ENCODE measurements at regions not wholly inside any gene's neighbourhood (a gene's known extent, or its start where the extent isn't known, plus 50 kb on each side); places are given as distances from the start of the nearest gene placed in this dataset.

DNA sequence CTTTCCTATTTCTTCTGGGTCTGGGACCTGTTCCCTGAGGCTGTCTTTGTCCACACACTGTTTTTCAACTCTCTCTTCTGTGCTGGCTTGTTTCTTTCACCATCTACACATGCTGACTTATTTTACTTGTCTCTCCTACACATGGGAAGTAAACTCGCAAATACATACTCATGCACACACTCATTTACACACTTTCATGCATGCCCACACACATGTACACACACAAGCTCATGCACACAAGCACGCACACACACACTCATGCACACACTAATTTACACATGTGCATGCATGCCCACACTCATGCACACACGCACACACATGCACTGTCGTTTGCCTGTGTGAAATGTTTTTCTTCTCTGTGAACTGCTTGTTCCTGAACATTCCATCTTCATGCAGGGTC is 169.0 kb downstream of the IRX2 start:
- POLR2A ChIA-PET, result no interaction called here
- H3K9ac ChIP-seq (replicated peaks; ENCODE audit: extremely low read depth, insufficient read depth, low read length), result no peak overlapping the region
- H3K9me1 ChIP-seq (replicated peaks; ENCODE audit: control insufficient read depth, extremely low read depth, insufficient read depth, low read length), result no peaks in the 10 kb centered on the region
- TF ChIP-seq, protein P1, sequence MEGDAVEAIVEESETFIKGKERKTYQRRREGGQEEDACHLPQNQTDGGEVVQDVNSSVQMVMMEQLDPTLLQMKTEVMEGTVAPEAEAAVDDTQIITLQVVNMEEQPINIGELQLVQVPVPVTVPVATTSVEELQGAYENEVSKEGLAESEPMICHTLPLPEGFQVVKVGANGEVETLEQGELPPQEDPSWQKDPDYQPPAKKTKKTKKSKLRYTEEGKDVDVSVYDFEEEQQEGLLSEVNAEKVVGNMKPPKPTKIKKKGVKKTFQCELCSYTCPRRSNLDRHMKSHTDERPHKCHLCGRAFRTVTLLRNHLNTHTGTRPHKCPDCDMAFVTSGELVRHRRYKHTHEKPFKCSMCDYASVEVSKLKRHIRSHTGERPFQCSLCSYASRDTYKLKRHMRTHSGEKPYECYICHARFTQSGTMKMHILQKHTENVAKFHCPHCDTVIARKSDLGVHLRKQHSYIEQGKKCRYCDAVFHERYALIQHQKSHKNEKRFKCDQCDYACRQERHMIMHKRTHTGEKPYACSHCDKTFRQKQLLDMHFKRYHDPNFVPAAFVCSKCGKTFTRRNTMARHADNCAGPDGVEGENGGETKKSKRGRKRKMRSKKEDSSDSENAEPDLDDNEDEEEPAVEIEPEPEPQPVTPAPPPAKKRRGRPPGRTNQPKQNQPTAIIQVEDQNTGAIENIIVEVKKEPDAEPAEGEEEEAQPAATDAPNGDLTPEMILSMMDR (IDR thresholded peaks at IDR 0.05; ENCODE audit: extremely low read depth in 1 of 2, insufficient read depth in 1 of 2, low read depth in 1 of 2, low read length in 2 of 2), result no peak
- TF ChIP-seq MYC (IDR thresholded peaks at IDR 0.05; ENCODE audit: low read depth, low read length) (no peak), EZH2 (IDR thresholded peaks at IDR 0.05; ENCODE audit: borderline replicate concordance, low read depth, low read length, severe bottlenecking) (no peak), GATA2 (IDR thresholded peaks at IDR 0.05; ENCODE audit: insufficient read depth, insufficient read length, low read depth, low read length) (no peak), POLR2A (IDR thresholded peaks at IDR 0.05; ENCODE audit: low read depth, low read length) (no peak)
- dilution Hi-C loops (cut with MboI; ENCODE audit: extremely low pct_ligation_motif_present, low sequenced_read_pairs) (no loop called here), intact Hi-C loops (cut with micrococcal nuclease) (no loop called here)
- no peak for DNase-seq (ENCODE audit: low read depth, low spot score)
- H3K4me2 ChIP-seq (ENCODE audit: insufficient read depth, low read length), result no peak overlapping the region
- CTCF ChIA-PET, result no interaction called here
- no peak overlapping the region for H3K27ac ChIP-seq (ENCODE audit: insufficient read depth, low read depth, low read length)
- H3K4me3 ChIP-seq (replicated peaks in 1 of 3; ENCODE audit: insufficient read depth in 1 of 3, low read depth in 1 of 3, low read length in 3 of 3), result no peak overlapping the region
- H3K9me3 ChIP-seq (replicated peaks; ENCODE audit: control insufficient read depth, insufficient read depth, low read length), result peaks cover 5% of the 10 kb centered on the region
- H3K4me1 ChIP-seq (ENCODE audit: control insufficient read depth, extremely low read depth, insufficient read depth, low read length), result no peaks in the 10 kb centered on the region
- no peak overlapping the region for H2AFZ ChIP-seq (ENCODE audit: low read depth, low read length)
- no peaks in the 10 kb centered on the region for H4K20me1 ChIP-seq (replicated peaks; ENCODE audit: control insufficient read depth, extremely low read depth, insufficient read depth, low read length)
- H3K79me2 ChIP-seq (ENCODE audit: control insufficient read depth, insufficient read depth, low read length), result no peaks in the 10 kb centered on the region
- H3K36me3 ChIP-seq (ENCODE audit: control insufficient read depth in 2 of 2, extremely low read depth in 1 of 2, insufficient read depth in 2 of 2, low read length in 2 of 2), result no peaks in the 10 kb centered on the region
- no peak for FAIRE-seq
- H3K27me3 ChIP-seq (ENCODE audit: control insufficient read depth in 2 of 2, insufficient read depth in 2 of 2, low read length in 2 of 2), result no peaks in the 10 kb centered on the region
- BruUV-seq (replicated peaks), result no TSS peak

DNA sequence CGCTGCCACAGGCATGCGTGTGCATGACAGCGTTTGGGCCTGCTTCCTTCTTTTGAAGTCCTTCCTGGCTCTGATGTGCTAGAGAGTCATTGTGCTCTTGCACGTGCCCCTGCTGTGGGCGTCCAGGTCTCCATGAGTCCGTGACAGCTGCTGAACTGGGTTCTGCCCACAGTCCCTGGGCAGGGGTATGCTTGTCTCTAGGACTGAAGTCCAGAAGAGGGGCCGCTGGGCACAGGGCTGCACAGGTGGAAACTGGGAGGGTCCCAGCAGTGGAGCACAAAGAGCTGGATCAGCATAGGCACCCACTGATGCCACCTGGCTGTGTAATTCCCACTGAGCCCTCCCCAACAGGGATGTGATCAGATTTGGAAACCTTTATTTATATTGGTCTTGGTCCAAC is 169.4 kb downstream of the IRX2 start:
- Histone ChIP-seq H3K9me3 (replicated peaks; ENCODE audit: control insufficient read depth, insufficient read depth, low read length) (peaks cover 5% of the 10 kb centered on the region), H3K27me3 (ENCODE audit: control insufficient read depth in 2 of 2, insufficient read depth in 2 of 2, low read length in 2 of 2) (no peaks in the 10 kb centered on the region), H3K27ac (ENCODE audit: insufficient read depth, low read depth, low read length) (no peak overlapping the region), H3K4me1 (ENCODE audit: control insufficient read depth, extremely low read depth, insufficient read depth, low read length) (no peaks in the 10 kb centered on the region), H4K20me1 (replicated peaks; ENCODE audit: control insufficient read depth, extremely low read depth, insufficient read depth, low read length) (no peaks in the 10 kb centered on the region), H3K4me2 (ENCODE audit: insufficient read depth, low read length) (no peak overlapping the region), H3K9me1 (replicated peaks; ENCODE audit: control insufficient read depth, extremely low read depth, insufficient read depth, low read length) (no peaks in the 10 kb centered on the region), H3K4me3 (replicated peaks in 1 of 3; ENCODE audit: insufficient read depth in 1 of 3, low read depth in 1 of 3, low read length in 3 of 3) (no peak overlapping the region), H3K9ac (replicated peaks; ENCODE audit: extremely low read depth, insufficient read depth, low read length) (no peak overlapping the region), H2AFZ (ENCODE audit: low read depth, low read length) (no peak overlapping the region), H3K36me3 (ENCODE audit: control insufficient read depth in 2 of 2, extremely low read depth in 1 of 2, insufficient read depth in 2 of 2, low read length in 2 of 2) (no peaks in the 10 kb centered on the region), H3K79me2 (ENCODE audit: control insufficient read depth, insufficient read depth, low read length) (no peaks in the 10 kb centered on the region)
- CTCF ChIA-PET, result no interaction called here
- no peak for TF ChIP-seq EZH2 (IDR thresholded peaks at IDR 0.05; ENCODE audit: borderline replicate concordance, low read depth, low read length, severe bottlenecking)
- TF ChIP-seq POLR2A (IDR thresholded peaks at IDR 0.05; ENCODE audit: low read depth, low read length), result no peak
- TF ChIP-seq POLR2AphosphoS5 (IDR thresholded peaks at IDR 0.05; ENCODE audit: insufficient read depth, low read depth, low read length), result no peak
- no peak for TF ChIP-seq FOS (IDR thresholded peaks at IDR 0.05; ENCODE audit: borderline replicate concordance, insufficient read depth, low read length)
- TF ChIP-seq MYC (IDR thresholded peaks at IDR 0.05; ENCODE audit: low read depth, low read length), result no peak
- no peak for TF ChIP-seq JUN (IDR thresholded peaks at IDR 0.05; ENCODE audit: borderline replicate concordance, insufficient read depth, insufficient read length, low read depth)
- POLR2A ChIA-PET, result no interaction called here
- DNase-seq (ENCODE audit: low read depth, low spot score) (no peak), FAIRE-seq (no peak)
- dilution Hi-C loops (cut with MboI; ENCODE audit: extremely low pct_ligation_motif_present, low sequenced_read_pairs) (no loop called here), intact Hi-C loops (cut with micrococcal nuclease) (no loop called here)
- no TSS peak for BruUV-seq (replicated peaks)

Data from endothelial cell of umbilical vein (primary cell).